Activated B cell treated with CpG ODN at 0.5 μM for 24 hours (primary cell): ENCODE measurements at regions not wholly inside any gene's neighbourhood (a gene's known extent, or its start where the extent isn't known, plus 50 kb on each side); places are given as distances from the start of the nearest gene placed in this dataset.

Experiments
- ATAC-seq: fragments of 200-7000 bp; cut with Tn5 transposase; one replicate; pipeline ENCODE4 v1.10.0; 2021; ENCODE audit warnings: low read depth, mild to moderate bottlenecking, moderate library complexity
- CTCF ChIA-PET: fragments of 350-600 bp; sonication (Branson Sonifier 250); formaldehyde crosslinking; loops from one replicate; lab custom pipeline; 2021; ENCODE audit warnings: antibody characterized with exemption; lab: Charles Lee
- POLR2A ChIA-PET: fragments of 350-600 bp; sonication (Branson Sonifier 250); formaldehyde crosslinking; loops from one replicate; lab custom pipeline; 2021; ENCODE audit warnings: antibody characterized with exemption; lab: Charles Lee
- DNase-seq: peaks from one replicate; pipeline ENCODE4 v3.0.0; 2022
- H3K27ac Mint-ChIP-seq: one replicate; pipeline ENCODE4 v1.8.0; 2020; ENCODE audit warnings: mixed read lengths
- H3K27me3 Mint-ChIP-seq: one replicate; pipeline ENCODE4 v1.8.0; 2021; ENCODE audit warnings: mixed read lengths
- H3K36me3 Mint-ChIP-seq: one replicate; pipeline ENCODE4 v1.8.0; 2021; ENCODE audit warnings: low read depth, mixed read lengths
- H3K4me1 Mint-ChIP-seq: one replicate; pipeline ENCODE4 v1.8.0; 2021; ENCODE audit warnings: mixed read lengths
- H3K4me3 Mint-ChIP-seq: one replicate; pipeline ENCODE4 v1.8.0; 2020; ENCODE audit warnings: mild to moderate bottlenecking, mixed read lengths
- H3K9me3 Mint-ChIP-seq: one replicate; pipeline ENCODE4 v1.8.0; 2020; ENCODE audit warnings: mixed read lengths
- intact Hi-C: fragments of 100-400 bp; cut with micrococcal nuclease; formaldehyde crosslinking; loops from one replicate; pipeline ENCODE4 v1.15.1; 2024
- TF ChIP-seq, protein P1 (sequence below): fragments of 200-600 bp; IDR thresholded peaks from one replicate; pipeline ENCODE4 v1.8.0; 2022; ENCODE audit warnings: antibody characterized with exemption, mild to moderate bottlenecking

DNA sequence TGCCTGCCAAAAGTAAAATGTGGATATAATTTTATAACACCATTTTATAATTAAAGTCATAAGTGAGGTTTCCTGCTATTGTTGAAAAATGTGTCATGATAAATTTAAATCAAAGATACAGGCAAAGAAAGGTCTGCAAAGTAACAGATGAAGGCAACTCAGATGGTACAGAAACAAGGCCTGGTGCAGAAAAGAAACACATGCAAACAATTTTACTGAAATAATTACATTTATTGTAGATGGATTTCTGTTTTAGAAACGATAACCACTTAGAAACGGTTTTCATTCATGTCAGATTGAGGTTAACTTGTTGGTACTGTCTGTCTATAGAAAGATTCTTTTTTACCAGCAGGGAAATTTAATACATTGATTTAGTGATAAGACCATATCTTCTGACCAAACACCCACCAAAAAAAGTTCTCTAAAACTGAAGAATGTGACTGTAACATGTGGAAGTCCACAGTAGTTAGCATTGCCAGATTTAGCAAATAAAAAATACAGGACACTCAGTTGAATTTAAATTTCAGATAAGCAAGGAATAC, 105.5 kb upstream of the FERMT1 start:
- POLR2A ChIA-PET, result no interaction called here
- CTCF ChIA-PET, result no interaction called here
- no peak overlapping the region for H3K27ac Mint-ChIP-seq
- DNase-seq (no peak), ATAC-seq (no peak)
- no peaks in the 10 kb centered on the region for H3K27me3 Mint-ChIP-seq
- H3K36me3 Mint-ChIP-seq, result no peaks in the 10 kb centered on the region
- peaks cover 3% of the 10 kb centered on the region for H3K9me3 Mint-ChIP-seq
- no peaks in the 10 kb centered on the region for H3K4me1 Mint-ChIP-seq
- intact Hi-C loops, result no loop called here
- no peak overlapping the region for H3K4me3 Mint-ChIP-seq
- TF ChIP-seq, protein P1, sequence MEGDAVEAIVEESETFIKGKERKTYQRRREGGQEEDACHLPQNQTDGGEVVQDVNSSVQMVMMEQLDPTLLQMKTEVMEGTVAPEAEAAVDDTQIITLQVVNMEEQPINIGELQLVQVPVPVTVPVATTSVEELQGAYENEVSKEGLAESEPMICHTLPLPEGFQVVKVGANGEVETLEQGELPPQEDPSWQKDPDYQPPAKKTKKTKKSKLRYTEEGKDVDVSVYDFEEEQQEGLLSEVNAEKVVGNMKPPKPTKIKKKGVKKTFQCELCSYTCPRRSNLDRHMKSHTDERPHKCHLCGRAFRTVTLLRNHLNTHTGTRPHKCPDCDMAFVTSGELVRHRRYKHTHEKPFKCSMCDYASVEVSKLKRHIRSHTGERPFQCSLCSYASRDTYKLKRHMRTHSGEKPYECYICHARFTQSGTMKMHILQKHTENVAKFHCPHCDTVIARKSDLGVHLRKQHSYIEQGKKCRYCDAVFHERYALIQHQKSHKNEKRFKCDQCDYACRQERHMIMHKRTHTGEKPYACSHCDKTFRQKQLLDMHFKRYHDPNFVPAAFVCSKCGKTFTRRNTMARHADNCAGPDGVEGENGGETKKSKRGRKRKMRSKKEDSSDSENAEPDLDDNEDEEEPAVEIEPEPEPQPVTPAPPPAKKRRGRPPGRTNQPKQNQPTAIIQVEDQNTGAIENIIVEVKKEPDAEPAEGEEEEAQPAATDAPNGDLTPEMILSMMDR, result no peak

DNA sequence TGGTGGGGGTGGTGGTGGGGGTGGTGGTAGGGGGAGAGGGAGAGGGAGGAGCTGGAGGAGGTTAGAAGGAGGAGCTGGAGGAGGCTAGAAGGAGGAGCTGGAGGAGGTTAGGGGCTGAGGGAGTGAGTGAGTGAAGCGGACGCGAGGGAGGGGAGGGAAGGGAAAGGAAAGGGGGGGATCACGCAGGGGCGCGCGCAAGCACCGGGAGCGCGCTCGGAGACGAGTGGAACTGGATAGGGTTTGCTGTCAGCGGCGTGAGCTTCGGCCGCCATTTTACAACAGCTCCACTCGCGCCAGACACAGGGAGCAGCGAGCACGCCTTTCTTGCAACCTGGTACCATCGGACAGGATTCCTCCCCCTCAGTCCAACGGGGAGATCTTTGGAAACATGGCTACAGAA, 90.5 kb upstream of the FERMT1 start:
- no peaks in the 10 kb centered on the region for H3K4me1 Mint-ChIP-seq
- ATAC-seq, result no peak
- peaks cover 2% of the 10 kb centered on the region for H3K27me3 Mint-ChIP-seq
- peaks cover 4% of the 10 kb centered on the region for H3K9me3 Mint-ChIP-seq
- no peak for DNase-seq
- intact Hi-C loops, result no loop called here
- H3K36me3 Mint-ChIP-seq, result no peaks in the 10 kb centered on the region
- TF ChIP-seq, protein P1, result no peak
- no peak overlapping the region for H3K27ac Mint-ChIP-seq
- CTCF ChIA-PET, result no interaction called here
- POLR2A ChIA-PET, result no interaction called here
- no peak overlapping the region for H3K4me3 Mint-ChIP-seq

- intact Hi-C loops, result no loop called here
These were observed 90.1 kb upstream of the FERMT1 start for GRCh38 chr20:6212903-6213302.

DNA sequence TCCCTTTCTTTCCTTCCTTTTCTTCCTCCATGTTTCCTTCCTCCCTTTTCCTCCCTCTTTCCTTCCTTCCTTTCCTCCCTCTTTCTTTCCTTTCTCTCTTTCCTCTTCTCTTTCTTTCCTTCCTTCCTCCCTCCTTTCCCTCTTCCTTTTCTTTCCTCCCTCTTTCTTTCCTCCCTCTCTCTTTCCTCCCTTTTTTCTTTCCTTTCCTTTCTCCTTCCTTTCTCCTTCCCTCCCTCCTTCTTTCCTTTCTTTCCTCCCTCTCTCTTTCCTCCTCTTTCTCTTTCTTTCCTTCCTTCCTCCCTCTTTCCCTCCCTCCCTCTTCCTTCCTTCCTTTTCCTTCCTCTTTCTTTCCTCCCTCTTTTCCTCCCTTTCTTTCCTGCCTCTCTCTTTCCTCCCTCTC, 86.3 kb upstream of the FERMT1 start:
- ATAC-seq, result no peak
- DNase-seq, result no peak
- POLR2A ChIA-PET, result no interaction called here

More at GRCh38 chr20:6212903-6213302, 90.1 kb upstream of the FERMT1 start:
- Mint-ChIP-seq H3K27me3 (peaks cover 2% of the 10 kb centered on the region), H3K9me3 (peaks cover 4% of the 10 kb centered on the region), H3K27ac (no peak overlapping the region), H3K36me3 (no peaks in the 10 kb centered on the region), H3K4me3 (no peak overlapping the region), H3K4me1 (no peaks in the 10 kb centered on the region)
- DNase-seq, result no peak
- TF ChIP-seq, protein P1, result no peak
- POLR2A ChIA-PET, result no interaction called here
- ATAC-seq, result no peak
- CTCF ChIA-PET, result no interaction called here

GRCh38 chr20:6200092-6200491, 77.3 kb upstream of the FERMT1 start:
- Mint-ChIP-seq H3K36me3 (no peaks in the 10 kb centered on the region), H3K4me3 (no peak overlapping the region), H3K27me3 (no peaks in the 10 kb centered on the region), H3K27ac (no peak overlapping the region), H3K4me1 (no peaks in the 10 kb centered on the region), H3K9me3 (peaks cover under 1% of the 10 kb centered on the region)
- CTCF ChIA-PET, result no interaction called here
- POLR2A ChIA-PET, result no interaction called here
- TF ChIP-seq, protein P1, result no peak
- ATAC-seq (no peak), DNase-seq (no peak)
- intact Hi-C loops, result no loop called here

More for the DNA sequence above, 86.3 kb upstream of the FERMT1 start:
- Mint-ChIP-seq H3K36me3 (no peaks in the 10 kb centered on the region), H3K4me1 (no peaks in the 10 kb centered on the region), H3K4me3 (no peak overlapping the region), H3K27ac (no peak overlapping the region), H3K27me3 (peaks cover 2% of the 10 kb centered on the region), H3K9me3 (peaks cover 14% of the 10 kb centered on the region)
- intact Hi-C loops, result no loop called here
- TF ChIP-seq, protein P1, result no peak
- CTCF ChIA-PET, result no interaction called here
